ENCODE measurements at regions not wholly inside any gene's neighbourhood (a gene's known extent, or its start where the extent isn't known, plus 50 kb on each side); places are given as distances from the start of the nearest gene placed in this dataset.

DNA sequence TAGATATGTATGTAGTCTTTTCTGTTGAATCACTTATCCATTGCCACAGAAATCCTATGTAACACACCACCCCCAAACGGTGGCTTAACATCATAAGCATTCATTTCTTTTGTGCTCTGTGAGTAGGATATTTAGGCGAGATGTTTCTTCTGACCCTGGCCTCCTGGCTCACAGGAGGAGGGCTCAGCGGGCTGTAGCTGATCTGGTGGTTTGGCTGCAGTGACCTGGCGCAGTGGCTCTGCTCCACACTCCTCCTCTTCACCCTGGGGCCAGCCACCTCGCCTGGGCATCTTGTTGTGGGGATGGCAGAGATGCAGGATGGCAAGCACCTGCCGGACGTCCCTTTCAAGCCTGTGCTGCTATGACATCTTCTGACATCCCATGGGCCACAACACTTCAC, 147.1 kb upstream of the IRS2 start:
- no peaks in the 10 kb centered on the region for H4K20me1 ChIP-seq (ENCODE audit: control insufficient read depth, insufficient read depth, insufficient read length)

More for the DNA sequence above, 147.1 kb upstream of the IRS2 start:
- no peak overlapping the region for H3K56ac ChIP-seq (ENCODE audit: insufficient read length, low read depth, low read length)
- no peaks in the 10 kb centered on the region for H3K4me1 ChIP-seq (ENCODE audit: insufficient read depth, low read length)
- H3K23me2 ChIP-seq (ENCODE audit: insufficient read length, low read depth, low read length, poor library complexity, severe bottlenecking), result no peaks in the 10 kb centered on the region
- H3K79me2 ChIP-seq (ENCODE audit: insufficient read depth, low read length), result no peaks in the 10 kb centered on the region
- no peak overlapping the region for H3K4me3 Mint-ChIP-seq
- no peak overlapping the region for H3K9ac ChIP-seq (ENCODE audit: extremely low read depth, insufficient read length, low read length)
- H3K14ac ChIP-seq (ENCODE audit: insufficient read depth, low read length), result no peak overlapping the region
- no peak overlapping the region for H2BK5ac ChIP-seq (ENCODE audit: insufficient read length, low read length)
- no peaks in the 10 kb centered on the region; the same call in 1 of the 2 replicates for H3K27me3 Mint-ChIP-seq (ENCODE audit: low read depth)
- no peaks in the 10 kb centered on the region for H3K36me3 Mint-ChIP-seq (ENCODE audit: insufficient read depth in 1 of 3, low read depth in 3 of 3)
- no peak overlapping the region for H2BK20ac ChIP-seq (ENCODE audit: low read depth, low read length, poor library complexity, severe bottlenecking)
- TF ChIP-seq, protein P1, sequence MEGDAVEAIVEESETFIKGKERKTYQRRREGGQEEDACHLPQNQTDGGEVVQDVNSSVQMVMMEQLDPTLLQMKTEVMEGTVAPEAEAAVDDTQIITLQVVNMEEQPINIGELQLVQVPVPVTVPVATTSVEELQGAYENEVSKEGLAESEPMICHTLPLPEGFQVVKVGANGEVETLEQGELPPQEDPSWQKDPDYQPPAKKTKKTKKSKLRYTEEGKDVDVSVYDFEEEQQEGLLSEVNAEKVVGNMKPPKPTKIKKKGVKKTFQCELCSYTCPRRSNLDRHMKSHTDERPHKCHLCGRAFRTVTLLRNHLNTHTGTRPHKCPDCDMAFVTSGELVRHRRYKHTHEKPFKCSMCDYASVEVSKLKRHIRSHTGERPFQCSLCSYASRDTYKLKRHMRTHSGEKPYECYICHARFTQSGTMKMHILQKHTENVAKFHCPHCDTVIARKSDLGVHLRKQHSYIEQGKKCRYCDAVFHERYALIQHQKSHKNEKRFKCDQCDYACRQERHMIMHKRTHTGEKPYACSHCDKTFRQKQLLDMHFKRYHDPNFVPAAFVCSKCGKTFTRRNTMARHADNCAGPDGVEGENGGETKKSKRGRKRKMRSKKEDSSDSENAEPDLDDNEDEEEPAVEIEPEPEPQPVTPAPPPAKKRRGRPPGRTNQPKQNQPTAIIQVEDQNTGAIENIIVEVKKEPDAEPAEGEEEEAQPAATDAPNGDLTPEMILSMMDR (conservative IDR thresholded peaks at IDR 0.05), result no peak
- no peak overlapping the region for H3K4me2 ChIP-seq (ENCODE audit: insufficient read depth, insufficient read length, low read length)
- H2AFZ ChIP-seq (ENCODE audit: low read length), result no peak overlapping the region
- no peak overlapping the region for H3K27ac ChIP-seq (ENCODE audit: insufficient read length, low read depth, low read length)
- H4K91ac ChIP-seq (ENCODE audit: insufficient read length, low read depth, low read length), result no peak overlapping the region
- H2BK12ac ChIP-seq (ENCODE audit: insufficient read length, low read depth, low read length), result no peak overlapping the region
- DNase-seq, result no peak
- no peaks in the 10 kb centered on the region for H3K27me3 ChIP-seq (ENCODE audit: insufficient read depth, low read length)
- H3K27ac Mint-ChIP-seq, result no peak overlapping the region
- no peak overlapping the region for H3K4ac ChIP-seq (ENCODE audit: low read depth, low read length)
- H3K9me3 Mint-ChIP-seq, result peaks cover 0 to 3% of the 10 kb centered on the region in 2 experiments; a peak in 1 of 5 replicates
- no peak overlapping the region for H4K8ac ChIP-seq (replicated peaks; ENCODE audit: insufficient read length, low read depth, low read length)
- no peaks in the 10 kb centered on the region for H3K9me3 ChIP-seq (ENCODE audit: control insufficient read depth, low read depth, low read length)
- peaks cover 6% of the 10 kb centered on the region in 2 experiments for H3K4me1 Mint-ChIP-seq
- H2BK120ac ChIP-seq (ENCODE audit: low read depth, low read length, poor library complexity, severe bottlenecking), result no peak overlapping the region
- no peak overlapping the region for H4K5ac ChIP-seq (ENCODE audit: insufficient read length, low read depth, low read length)
- no peak overlapping the region for H2BK15ac ChIP-seq (ENCODE audit: low read depth, low read length)
- H3T11ph ChIP-seq (ENCODE audit: low read length), result no peak overlapping the region
- WGBS (ENCODE audit: extremely low coverage, insufficient read length, low lambda C conversion rate), result no CpG with 5 or more reads among the region's 7 CpGs
- no peak overlapping the region for H3K18ac ChIP-seq (ENCODE audit: insufficient read length, low read depth, low read length)
- H2AK5ac ChIP-seq (ENCODE audit: insufficient read length, low read length), result no peak overlapping the region
- H3K79me1 ChIP-seq (ENCODE audit: insufficient read depth, low read depth, low read length, poor library complexity, severe bottlenecking), result no peaks in the 10 kb centered on the region
- H3K23ac ChIP-seq (ENCODE audit: insufficient read length, low read depth, low read length), result no peak overlapping the region
